ENCODE measurements at regions not wholly inside any gene's neighbourhood (a gene's known extent, or its start where the extent isn't known, plus 50 kb on each side); places are given as distances from the start of the nearest gene placed in this dataset.

DNA sequence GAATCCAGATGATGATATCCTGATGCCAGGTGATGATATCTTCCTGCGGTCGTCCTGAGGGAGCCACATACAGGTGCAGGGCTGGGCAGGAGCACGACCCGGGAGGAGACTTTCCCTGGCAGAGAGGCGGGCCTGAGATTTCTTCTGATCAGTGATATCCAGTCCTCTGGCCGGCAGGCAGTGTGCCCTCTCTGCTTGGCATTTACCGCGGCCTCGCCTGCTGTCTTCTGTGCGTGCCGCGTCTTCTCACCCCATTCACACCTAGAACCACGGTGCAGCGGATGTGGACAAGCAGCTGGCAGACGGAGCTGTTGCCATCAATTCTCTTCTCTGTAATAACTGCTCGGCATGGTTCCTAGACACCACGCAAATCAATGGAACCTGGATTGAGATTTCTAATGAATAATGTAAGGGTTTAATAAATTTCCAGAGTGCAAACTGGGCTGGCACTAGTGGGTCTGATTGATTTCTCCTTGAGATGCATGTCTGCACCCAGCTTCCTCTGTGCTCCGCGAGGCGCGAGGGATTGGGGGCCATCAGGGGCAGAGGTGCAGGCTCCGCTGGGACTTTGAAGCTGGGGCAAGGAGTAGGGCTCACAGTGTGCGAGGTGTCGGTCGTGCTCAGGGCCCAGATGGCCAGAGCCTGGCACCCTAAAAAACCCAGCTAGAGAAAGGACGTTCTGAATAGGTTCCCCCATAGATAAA is 208.9 kb upstream of the HDAC4 start:
- Mint-ChIP-seq H3K36me3 (ENCODE audit: insufficient read depth, unreplicated experiment) (no peaks in the 10 kb centered on the region), H3K27me3 (ENCODE audit: insufficient read depth, unreplicated experiment) (peaks cover 56% of the 10 kb centered on the region), H3K4me1 (ENCODE audit: insufficient read depth, unreplicated experiment) (no peaks in the 10 kb centered on the region), H3K27ac (ENCODE audit: low read depth, unreplicated experiment) (no peak overlapping the region), H3K9me3 (ENCODE audit: unreplicated experiment) (no peaks in the 10 kb centered on the region), H3K4me3 (ENCODE audit: unreplicated experiment) (no peak overlapping the region)
- intact Hi-C loops (cut with micrococcal nuclease): no loop called here
- CTCF ChIA-PET: no interaction called here
- no TSS peak for BruUV-seq (replicated peaks)
- DNase-seq (ENCODE audit: unreplicated experiment): no peak
- POLR2A ChIA-PET: no interaction called here
- TF ChIP-seq, protein P1, sequence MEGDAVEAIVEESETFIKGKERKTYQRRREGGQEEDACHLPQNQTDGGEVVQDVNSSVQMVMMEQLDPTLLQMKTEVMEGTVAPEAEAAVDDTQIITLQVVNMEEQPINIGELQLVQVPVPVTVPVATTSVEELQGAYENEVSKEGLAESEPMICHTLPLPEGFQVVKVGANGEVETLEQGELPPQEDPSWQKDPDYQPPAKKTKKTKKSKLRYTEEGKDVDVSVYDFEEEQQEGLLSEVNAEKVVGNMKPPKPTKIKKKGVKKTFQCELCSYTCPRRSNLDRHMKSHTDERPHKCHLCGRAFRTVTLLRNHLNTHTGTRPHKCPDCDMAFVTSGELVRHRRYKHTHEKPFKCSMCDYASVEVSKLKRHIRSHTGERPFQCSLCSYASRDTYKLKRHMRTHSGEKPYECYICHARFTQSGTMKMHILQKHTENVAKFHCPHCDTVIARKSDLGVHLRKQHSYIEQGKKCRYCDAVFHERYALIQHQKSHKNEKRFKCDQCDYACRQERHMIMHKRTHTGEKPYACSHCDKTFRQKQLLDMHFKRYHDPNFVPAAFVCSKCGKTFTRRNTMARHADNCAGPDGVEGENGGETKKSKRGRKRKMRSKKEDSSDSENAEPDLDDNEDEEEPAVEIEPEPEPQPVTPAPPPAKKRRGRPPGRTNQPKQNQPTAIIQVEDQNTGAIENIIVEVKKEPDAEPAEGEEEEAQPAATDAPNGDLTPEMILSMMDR (IDR thresholded peaks at IDR 0.05; ENCODE audit: unreplicated experiment): no peak

DNA sequence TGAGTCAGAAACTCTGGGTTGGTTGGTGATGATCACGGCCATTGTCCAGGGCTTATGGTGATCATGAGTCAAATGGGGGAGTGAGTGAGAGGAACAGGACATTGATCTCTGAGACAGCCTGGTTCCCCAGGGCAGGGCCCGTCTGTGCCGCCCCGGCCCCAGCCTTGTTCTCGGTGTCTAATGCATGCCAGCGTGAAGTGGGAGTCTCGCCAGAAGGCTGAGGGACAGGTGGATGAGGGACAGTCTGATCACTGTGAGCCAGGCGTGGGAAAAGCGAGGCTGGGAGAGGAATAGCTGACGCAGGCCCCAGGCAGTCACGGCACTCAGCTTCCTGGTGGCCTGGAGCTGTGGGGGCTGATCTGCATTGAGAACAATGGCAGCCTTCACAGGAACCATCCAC is 208.3 kb upstream of the HDAC4 start:
- CTCF ChIA-PET: no interaction called here
- no peak overlapping the region for H3K4me3 Mint-ChIP-seq (ENCODE audit: unreplicated experiment)
- H3K9me3 Mint-ChIP-seq (ENCODE audit: unreplicated experiment): no peaks in the 10 kb centered on the region
- TF ChIP-seq, protein P1 (IDR thresholded peaks at IDR 0.05; ENCODE audit: unreplicated experiment): no peak
- no peak overlapping the region for H3K27ac Mint-ChIP-seq (ENCODE audit: low read depth, unreplicated experiment)
- no peak for DNase-seq (ENCODE audit: unreplicated experiment)
- no peaks in the 10 kb centered on the region for H3K4me1 Mint-ChIP-seq (ENCODE audit: insufficient read depth, unreplicated experiment)
- H3K27me3 Mint-ChIP-seq (ENCODE audit: insufficient read depth, unreplicated experiment): peaks cover 56% of the 10 kb centered on the region
- POLR2A ChIA-PET: no interaction called here
- no peaks in the 10 kb centered on the region for H3K36me3 Mint-ChIP-seq (ENCODE audit: insufficient read depth, unreplicated experiment)
- intact Hi-C loops (cut with micrococcal nuclease): no loop called here
- BruUV-seq (replicated peaks): no TSS peak

DNA sequence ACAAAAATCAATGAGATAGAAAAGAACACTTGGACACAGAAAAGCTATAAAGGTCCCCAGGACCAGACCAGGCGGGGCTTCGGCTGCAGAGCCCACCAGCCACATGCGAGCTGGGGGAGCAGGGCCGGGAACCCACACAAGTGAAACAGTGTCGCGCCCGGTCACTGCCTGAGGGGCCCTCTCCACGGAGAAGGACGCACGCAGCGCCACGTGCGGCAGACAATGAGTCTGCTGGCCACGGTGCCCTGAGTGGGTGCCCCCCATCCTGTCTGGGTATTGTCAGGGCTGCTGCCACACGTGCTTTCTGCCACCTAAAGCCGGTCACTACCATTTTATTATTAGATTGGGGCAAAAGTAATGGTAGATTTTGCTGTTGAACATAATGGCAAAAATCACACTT is 207.9 kb upstream of the HDAC4 start:
- POLR2A ChIA-PET: interaction anchor here (0.6 to 0.7 kb wide), 2 partner anchors 210 to 875 kb away, joined by 3 read pairs; no protein-coding TSS in a partner anchor
- Mint-ChIP-seq H3K36me3 (ENCODE audit: insufficient read depth, unreplicated experiment) (no peaks in the 10 kb centered on the region), H3K27me3 (ENCODE audit: insufficient read depth, unreplicated experiment) (peaks cover 56% of the 10 kb centered on the region), H3K4me3 (ENCODE audit: unreplicated experiment) (no peak overlapping the region), H3K4me1 (ENCODE audit: insufficient read depth, unreplicated experiment) (no peaks in the 10 kb centered on the region), H3K27ac (ENCODE audit: low read depth, unreplicated experiment) (no peak overlapping the region), H3K9me3 (ENCODE audit: unreplicated experiment) (no peaks in the 10 kb centered on the region)
- TF ChIP-seq, protein P1 (IDR thresholded peaks at IDR 0.05; ENCODE audit: unreplicated experiment): no peak
- no TSS peak for BruUV-seq (replicated peaks)
- intact Hi-C loops (cut with micrococcal nuclease): no loop called here
- DNase-seq (ENCODE audit: unreplicated experiment): no peak
- CTCF ChIA-PET: no interaction called here

DNA sequence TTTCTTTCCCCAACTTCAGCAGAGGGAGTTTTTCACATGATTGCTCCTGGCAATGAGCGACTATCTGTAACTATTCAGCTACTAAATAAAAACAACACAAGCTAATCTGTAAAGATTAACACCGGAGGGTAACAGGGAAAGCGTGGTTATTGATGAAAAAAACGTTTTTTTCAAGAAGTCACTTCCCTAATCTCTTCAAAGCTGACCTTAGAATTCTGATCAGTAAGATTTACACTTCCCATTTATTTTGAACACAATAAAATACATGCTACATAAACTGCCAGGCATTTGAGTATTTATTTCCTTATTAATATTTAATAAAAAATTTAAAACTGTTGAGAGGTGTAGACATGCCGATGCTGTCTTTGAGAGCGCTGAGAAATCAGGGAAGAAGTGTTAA is 207.4 kb upstream of the HDAC4 start:
- Mint-ChIP-seq H3K9me3 (ENCODE audit: unreplicated experiment) (no peaks in the 10 kb centered on the region), H3K27ac (ENCODE audit: low read depth, unreplicated experiment) (no peak overlapping the region), H3K4me3 (ENCODE audit: unreplicated experiment) (no peak overlapping the region), H3K4me1 (ENCODE audit: insufficient read depth, unreplicated experiment) (no peaks in the 10 kb centered on the region), H3K27me3 (ENCODE audit: insufficient read depth, unreplicated experiment) (peaks cover 56% of the 10 kb centered on the region), H3K36me3 (ENCODE audit: insufficient read depth, unreplicated experiment) (no peaks in the 10 kb centered on the region)
- CTCF ChIA-PET: no interaction called here
- TF ChIP-seq, protein P1 (IDR thresholded peaks at IDR 0.05; ENCODE audit: unreplicated experiment): no peak
- no peak for DNase-seq (ENCODE audit: unreplicated experiment)
- no TSS peak for BruUV-seq (replicated peaks)
- intact Hi-C loops (cut with micrococcal nuclease): no loop called here
- POLR2A ChIA-PET: interaction anchor here (0.6 to 0.7 kb wide), 3 partner anchors 19 to 874 kb away, joined by 3 read pairs; no protein-coding TSS in a partner anchor

Measured in MCF 10A (cell line).